DND-41 (cell line): ENCODE measurements at regions not wholly inside any gene's neighbourhood (a gene's known extent, or its start where the extent isn't known, plus 50 kb on each side); places are given as distances from the start of the nearest gene placed in this dataset.

ENCODE experiments used
- CTCF ChIP-seq: IDR thresholded peaks from 2 replicates; pipeline ENCODE4 v1.5.1; 2012; ENCODE audit warnings: borderline replicate concordance, low read length, moderate library complexity, mild to moderate bottlenecking; ENCODE audit not compliant: poor library complexity, severe bottlenecking; ENCODE audit errors: extremely low read depth
- EZH2 ChIP-seq: IDR thresholded peaks from 3 replicates; pipeline ENCODE4 v1.6.1; 2012; ENCODE audit warnings: borderline replicate concordance, low read depth, mild to moderate bottlenecking, moderate library complexity, low read length, inconsistent platforms; ENCODE audit not compliant: severe bottlenecking

DNA sequence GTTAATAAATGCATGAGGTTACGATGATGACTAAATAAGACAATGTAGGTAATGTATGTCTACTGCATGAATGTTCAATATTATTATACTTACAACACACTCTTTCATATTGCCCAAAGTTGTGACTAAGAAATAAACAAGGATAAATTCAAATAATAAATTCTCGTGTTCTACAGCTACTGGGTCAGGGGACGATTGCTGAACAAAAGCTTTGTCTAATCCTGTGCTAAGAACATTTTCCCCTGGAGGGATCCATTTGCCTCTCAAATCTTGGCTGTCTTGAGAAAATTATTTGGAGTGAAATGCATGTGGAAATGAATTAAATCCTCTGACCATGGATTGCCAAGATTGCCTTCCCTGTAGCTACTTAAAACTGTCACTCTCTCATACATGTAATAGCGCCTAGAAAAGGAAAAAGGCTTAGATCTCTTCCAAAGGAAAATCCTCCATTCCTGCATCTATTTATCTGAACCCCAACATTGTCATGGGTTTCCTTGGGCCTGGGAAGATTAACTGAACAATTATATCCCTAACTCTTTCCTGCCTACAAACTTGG is 893.8 kb upstream of the ACO1 start:
- TF ChIP-seq CTCF (no peak), EZH2 (no peak)
